Muscle of back (tissue), 3 donors: ENCODE measurements at regions not wholly inside any gene's neighbourhood (a gene's known extent, or its start where the extent isn't known, plus 50 kb on each side); places are given as distances from the start of the nearest gene placed in this dataset.
A peak's percentile ranks its signal among the peaks of the same experiment; 100 is the strongest.

Experiments used
- DNase-seq, 3 donors: peaks; one replicate each; pipeline versions ENCODE4 v3.0.0 to v3.0.0-alpha.2; 2013

GRCh38 chr3:6097556-6097955 is 763.4 kb upstream of the GRM7 start:
- peak in 1 of 3 donors; percentile 28 for DNase-seq

GRCh38 chr3:6098516-6099157 is 762.3 kb upstream of the GRM7 start:
- peak; percentile 29 to 72 (median 38) for DNase-seq

- peak; percentile 64 to 87 (median 67) for DNase-seq
These were observed 761.3 kb upstream of the GRM7 start for GRCh38 chr3:6099458-6100075.

- no peak for DNase-seq
These were observed 755.7 kb upstream of the GRM7 start for GRCh38 chr3:6105187-6105586.

GRCh38 chr3:6108957-6109356 is 752.0 kb upstream of the GRM7 start:
- no peak for DNase-seq

GRCh38 chr3:6110451-6110850 is 750.5 kb upstream of the GRM7 start:
- DNase-seq = no peak

- DNase-seq = no peak
These were observed 748.4 kb upstream of the GRM7 start for GRCh38 chr3:6112546-6112945.

- no peak for DNase-seq
These were observed 747.6 kb upstream of the GRM7 start for GRCh38 chr3:6113338-6113737.

- DNase-seq = no peak
These were observed 741.5 kb upstream of the GRM7 start for GRCh38 chr3:6119367-6119766.

GRCh38 chr3:6120786-6121185 is 740.1 kb upstream of the GRM7 start:
- DNase-seq = no peak

GRCh38 chr3:6124875-6125274 is 736.0 kb upstream of the GRM7 start:
- DNase-seq = no peak

- no peak for DNase-seq
These were observed 735.4 kb upstream of the GRM7 start for GRCh38 chr3:6125520-6125919.

- no peak for DNase-seq
These were observed 728.1 kb upstream of the GRM7 start for GRCh38 chr3:6132684-6133432.

GRCh38 chr3:6142707-6143106 is 718.2 kb upstream of the GRM7 start:
- no peak for DNase-seq

- DNase-seq = no peak
These were observed 713.0 kb upstream of the GRM7 start for GRCh38 chr3:6147883-6148282.

- DNase-seq = no peak
These were observed 705.1 kb upstream of the GRM7 start for GRCh38 chr3:6155650-6156338.

- peak; percentile 3 to 20 (median 6) for DNase-seq
These were observed 695.0 kb upstream of the GRM7 start for GRCh38 chr3:6165951-6166350.

GRCh38 chr3:6168256-6168655 is 692.7 kb upstream of the GRM7 start:
- no peak for DNase-seq

GRCh38 chr3:6172871-6173642 is 687.9 kb upstream of the GRM7 start:
- DNase-seq = no peak

GRCh38 chr3:6177417-6177816 is 683.5 kb upstream of the GRM7 start:
- DNase-seq = no peak

GRCh38 chr3:6179761-6180160 is 681.2 kb upstream of the GRM7 start:
- DNase-seq = no peak

- DNase-seq = no peak
These were observed 680.7 kb upstream of the GRM7 start for GRCh38 chr3:6180171-6180570.
